LNCaP clone FGC (cell line): ENCODE measurements at regions not wholly inside any gene's neighbourhood (a gene's known extent, or its start where the extent isn't known, plus 50 kb on each side); places are given as distances from the start of the nearest gene placed in this dataset.
A peak's percentile ranks its signal among the peaks of the same experiment; 100 is the strongest.

Experiments
- DNase-seq: peaks from one replicate; pipeline ENCODE4 v3.0.0-alpha.2; 2011; ENCODE audit warnings: low read depth
- H3K4me3 ChIP-seq: 2 replicates; pipeline ENCODE4 v1.5.1; 2011; ENCODE audit warnings: mild to moderate bottlenecking, low read depth, low read length, control low read depth
- CTCF ChIP-seq: IDR thresholded peaks from 2 replicates; pipeline ENCODE4 v1.5.1; 2012; ENCODE audit warnings: mild to moderate bottlenecking; ENCODE audit not compliant: control insufficient read depth, insufficient read depth; ENCODE audit errors: extremely low read depth

- TF ChIP-seq CTCF, result no peak
- DNase-seq, result peak; percentile 6
- no peak overlapping the region for H3K4me3 ChIP-seq
Observed at GRCh38 chr4:13024147-13025105, 459.7 kb downstream of the RAB28 start.

GRCh38 chr4:13007802-13008470, 476.2 kb downstream of the RAB28 start:
- DNase-seq, result no peak
- H3K4me3 ChIP-seq, result no peak overlapping the region
- no peak for TF ChIP-seq CTCF

- H3K4me3 ChIP-seq, result no peak overlapping the region
- no peak for DNase-seq
- TF ChIP-seq CTCF, result no peak
Observed at GRCh38 chr4:12993923-12994322, 490.2 kb downstream of the RAB28 start.

- no peak for TF ChIP-seq CTCF
- DNase-seq, result no peak
Observed at GRCh38 chr4:12987284-12987683, 496.9 kb downstream of the RAB28 start.

GRCh38 chr4:12979797-12980196, 504.3 kb downstream of the RAB28 start:
- no peak for TF ChIP-seq CTCF
- DNase-seq, result no peak
- H3K4me3 ChIP-seq, result no peak overlapping the region

More at GRCh38 chr4:12987284-12987683, 496.9 kb downstream of the RAB28 start:
- no peak overlapping the region for H3K4me3 ChIP-seq

- no peak for TF ChIP-seq CTCF
- no peak overlapping the region for H3K4me3 ChIP-seq
- DNase-seq, result no peak
Observed at GRCh38 chr4:12978310-12978709, 505.8 kb downstream of the RAB28 start.
